Activated naive CD8-positive, alpha-beta T cell (primary cell): ENCODE measurements at regions not wholly inside any gene's neighbourhood (a gene's known extent, or its start where the extent isn't known, plus 50 kb on each side); places are given as distances from the start of the nearest gene placed in this dataset.
"Not testable (repeated sequence)": the region's sequence is repeated elsewhere in the genome, so short reads cannot be mapped to it uniquely, and the experiment has no call there.

Source experiments
- H3K27ac Mint-ChIP-seq: one replicate; pipeline ENCODE4 v1.8.0; 2021; ENCODE audit warnings: mixed read lengths
- H3K27me3 Mint-ChIP-seq: one replicate; pipeline ENCODE4 v1.8.0; 2021; ENCODE audit warnings: mixed read lengths
- H3K36me3 Mint-ChIP-seq: one replicate; pipeline ENCODE4 v1.8.0; 2021; ENCODE audit warnings: mixed read lengths
- H3K4me1 Mint-ChIP-seq: one replicate; pipeline ENCODE4 v1.8.0; 2021; ENCODE audit warnings: low read depth, mixed read lengths
- H3K4me3 Mint-ChIP-seq: one replicate; pipeline ENCODE4 v1.8.0; 2021; ENCODE audit warnings: mild to moderate bottlenecking, mixed read lengths
- H3K9me3 Mint-ChIP-seq: one replicate; pipeline ENCODE4 v1.8.0; 2021; ENCODE audit warnings: low read depth, mixed read lengths

- Mint-ChIP-seq H3K27ac (no peak overlapping the region), H3K4me1 (no peaks in the 10 kb centered on the region), H3K4me3 (no peak overlapping the region), H3K27me3 (no peaks in the 10 kb centered on the region), H3K36me3 (no peaks in the 10 kb centered on the region), H3K9me3 (peaks cover 25% of the 10 kb centered on the region)
Measured at GRCh38 chr16:60821661-60822060, 1214.6 kb downstream of the CDH8 start.

- no peaks in the 10 kb centered on the region for H3K4me1 Mint-ChIP-seq
- no peaks in the 10 kb centered on the region for H3K36me3 Mint-ChIP-seq
- no peaks in the 10 kb centered on the region for H3K27me3 Mint-ChIP-seq
- H3K27ac Mint-ChIP-seq = no peak overlapping the region
- no peak overlapping the region for H3K4me3 Mint-ChIP-seq
- H3K9me3 Mint-ChIP-seq = peaks cover 32% of the 10 kb centered on the region
Measured at GRCh38 chr16:60820361-60820760, 1215.9 kb downstream of the CDH8 start.

- Mint-ChIP-seq H3K27me3 (no peaks in the 10 kb centered on the region), H3K27ac (no peak overlapping the region), H3K36me3 (no peaks in the 10 kb centered on the region), H3K4me1 (no peaks in the 10 kb centered on the region), H3K4me3 (no peak overlapping the region), H3K9me3 (peaks cover 26% of the 10 kb centered on the region)
Measured at GRCh38 chr16:60818465-60818864, 1217.8 kb downstream of the CDH8 start.

DNA sequence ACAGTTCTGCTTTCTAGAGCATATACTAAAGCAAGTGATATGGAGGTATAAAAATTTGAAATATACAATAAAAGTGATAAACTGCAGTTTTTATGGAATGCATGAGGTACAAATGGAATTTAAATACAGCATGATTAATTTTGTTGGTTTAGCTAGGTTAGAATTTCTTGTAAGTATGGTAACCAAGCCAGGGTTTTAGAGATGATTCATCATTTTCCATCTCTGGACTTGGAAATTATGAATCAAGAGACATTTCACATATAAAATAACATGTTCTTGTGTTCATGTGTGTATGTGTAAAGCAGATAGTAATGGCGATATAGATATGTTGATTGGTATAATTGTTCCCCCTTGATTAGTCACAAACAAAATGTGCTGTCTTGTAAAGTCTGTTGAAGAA lies 1219.8 kb downstream of the CDH8 start:
- no peaks in the 10 kb centered on the region for H3K36me3 Mint-ChIP-seq
- H3K4me3 Mint-ChIP-seq = no peak overlapping the region
- H3K9me3 Mint-ChIP-seq = peaks cover 16% of the 10 kb centered on the region
- no peaks in the 10 kb centered on the region for H3K27me3 Mint-ChIP-seq
- no peak overlapping the region for H3K27ac Mint-ChIP-seq
- H3K4me1 Mint-ChIP-seq = no peaks in the 10 kb centered on the region

DNA sequence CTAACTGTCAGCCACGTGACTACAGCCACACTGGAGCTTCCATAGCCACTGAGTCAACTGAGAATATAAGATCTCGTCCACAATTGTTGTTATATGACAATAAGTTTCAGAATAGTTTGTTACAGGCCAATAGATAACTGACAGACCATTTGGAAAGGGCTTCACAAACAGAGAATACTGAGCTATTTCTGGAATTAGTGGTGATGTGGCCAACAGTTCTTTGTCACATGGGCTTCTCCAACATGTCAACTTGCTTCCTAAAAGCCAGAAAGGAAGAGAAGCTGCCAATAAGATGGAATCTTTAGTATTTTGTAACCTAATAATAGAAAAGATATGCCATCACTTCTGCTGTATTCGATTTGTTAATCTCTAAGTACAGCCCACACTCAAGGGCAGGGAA lies 1220.4 kb downstream of the CDH8 start:
- peaks cover 19% of the 10 kb centered on the region for H3K9me3 Mint-ChIP-seq
- no peaks in the 10 kb centered on the region for H3K36me3 Mint-ChIP-seq
- no peaks in the 10 kb centered on the region for H3K4me1 Mint-ChIP-seq
- no peaks in the 10 kb centered on the region for H3K27me3 Mint-ChIP-seq
- no peak overlapping the region for H3K4me3 Mint-ChIP-seq
- no peak overlapping the region for H3K27ac Mint-ChIP-seq

- Mint-ChIP-seq H3K4me3 (no peak overlapping the region), H3K27me3 (no peaks in the 10 kb centered on the region), H3K36me3 (no peaks in the 10 kb centered on the region), H3K27ac (no peak overlapping the region), H3K9me3 (peaks cover 19% of the 10 kb centered on the region), H3K4me1 (no peaks in the 10 kb centered on the region)
Measured at GRCh38 chr16:60815033-60815432, 1221.2 kb downstream of the CDH8 start.

DNA sequence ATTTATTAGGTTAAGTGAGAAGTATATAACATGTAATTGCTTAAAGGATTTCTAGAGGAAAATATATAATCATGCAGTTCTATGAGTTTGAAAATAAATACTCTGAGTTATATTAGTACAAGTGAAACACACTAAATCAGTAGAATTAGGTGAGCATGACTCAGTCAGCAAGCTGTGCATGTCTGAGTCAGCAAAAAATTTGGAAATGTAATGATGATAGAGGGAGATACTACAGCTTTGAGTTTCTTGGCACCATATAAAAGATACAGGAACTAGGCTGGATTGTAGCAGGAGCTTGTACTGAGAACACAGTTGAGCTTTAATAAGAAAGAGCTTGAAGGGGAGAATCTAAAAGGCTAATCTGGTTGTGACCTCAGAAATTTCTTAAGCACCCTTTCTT lies 1224.6 kb downstream of the CDH8 start:
- Mint-ChIP-seq H3K36me3 (no peaks in the 10 kb centered on the region), H3K4me3 (no peak overlapping the region), H3K9me3 (peaks cover 23% of the 10 kb centered on the region), H3K27me3 (no peaks in the 10 kb centered on the region), H3K4me1 (no peaks in the 10 kb centered on the region), H3K27ac (no peak overlapping the region)

- Mint-ChIP-seq H3K9me3 (peaks cover 21% of the 10 kb centered on the region), H3K4me1 (no peaks in the 10 kb centered on the region), H3K4me3 (no peak overlapping the region), H3K36me3 (no peaks in the 10 kb centered on the region), H3K27ac (no peak overlapping the region), H3K27me3 (no peaks in the 10 kb centered on the region)
Measured at GRCh38 chr16:60811051-60811608, 1225.1 kb downstream of the CDH8 start.

DNA sequence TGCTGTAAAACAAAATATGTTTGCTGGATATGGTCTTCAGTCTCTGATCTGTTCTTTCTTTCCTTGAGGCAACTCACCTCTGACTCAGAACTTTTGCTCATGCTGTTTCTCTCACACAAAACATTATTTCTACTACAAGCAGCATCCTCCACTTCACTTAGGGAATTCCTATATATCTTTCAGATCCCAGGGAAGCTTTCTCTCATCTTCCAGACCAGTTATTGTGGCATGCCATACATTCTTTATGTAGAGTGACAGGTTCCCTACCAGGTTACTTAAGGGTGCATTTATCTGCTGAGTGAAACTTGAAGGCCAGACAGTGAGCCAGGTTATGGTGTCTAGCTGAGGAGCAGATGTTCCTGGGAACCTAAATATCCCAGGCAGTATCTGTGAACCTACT lies 1226.0 kb downstream of the CDH8 start:
- no peak overlapping the region for H3K27ac Mint-ChIP-seq
- H3K4me3 Mint-ChIP-seq = no peak overlapping the region
- H3K27me3 Mint-ChIP-seq = no peaks in the 10 kb centered on the region
- H3K9me3 Mint-ChIP-seq = peaks cover 16% of the 10 kb centered on the region
- no peaks in the 10 kb centered on the region for H3K4me1 Mint-ChIP-seq
- H3K36me3 Mint-ChIP-seq = no peaks in the 10 kb centered on the region

DNA sequence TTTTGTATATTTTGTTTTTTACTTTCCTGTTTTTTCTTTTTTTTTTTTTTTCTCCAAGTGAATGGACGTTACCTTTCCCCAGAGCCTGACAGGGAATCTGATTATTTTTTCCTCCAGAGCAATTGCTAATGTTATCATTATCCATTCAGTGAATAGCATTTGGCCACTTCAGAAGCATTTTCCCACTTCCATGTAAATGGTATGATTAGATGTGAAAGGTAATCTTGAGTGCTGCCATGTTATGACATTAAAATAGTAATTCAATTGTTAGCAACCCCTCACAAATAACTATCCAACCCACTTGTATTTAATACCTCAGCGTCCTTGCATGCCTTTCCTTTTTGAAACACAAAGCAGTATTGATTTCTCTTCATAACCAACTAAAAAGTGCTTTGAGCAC lies 1243.8 kb downstream of the CDH8 start:
- Mint-ChIP-seq H3K27me3 (no peaks in the 10 kb centered on the region), H3K36me3 (no peaks in the 10 kb centered on the region), H3K4me3 (no peak overlapping the region), H3K27ac (no peak overlapping the region), H3K4me1 (no peaks in the 10 kb centered on the region), H3K9me3 (peaks cover 7% of the 10 kb centered on the region)

DNA sequence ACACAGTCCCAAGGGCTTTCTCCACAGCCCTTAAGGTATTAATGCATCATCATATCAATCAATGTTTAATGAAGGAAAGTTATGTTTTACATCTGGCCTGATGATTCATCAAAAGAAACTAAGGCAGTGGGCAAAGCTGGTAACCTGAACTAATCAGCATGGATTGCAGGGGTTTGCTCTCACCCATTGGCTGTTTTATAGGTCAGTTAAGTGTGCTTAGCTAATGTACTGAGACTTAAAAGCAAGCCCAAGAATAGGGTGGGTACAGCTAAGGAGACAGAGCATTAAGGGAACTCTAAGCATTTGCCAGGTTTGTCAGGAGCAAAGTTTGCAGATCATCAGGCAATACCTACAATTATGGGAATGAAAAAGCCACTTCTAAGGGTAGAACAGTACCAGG lies 1247.6 kb downstream of the CDH8 start:
- H3K9me3 Mint-ChIP-seq = peaks cover 3% of the 10 kb centered on the region
- H3K4me3 Mint-ChIP-seq = no peak overlapping the region
- H3K27ac Mint-ChIP-seq = no peak overlapping the region
- no peaks in the 10 kb centered on the region for H3K4me1 Mint-ChIP-seq
- H3K27me3 Mint-ChIP-seq = no peaks in the 10 kb centered on the region
- H3K36me3 Mint-ChIP-seq = no peaks in the 10 kb centered on the region

- no peaks in the 10 kb centered on the region for H3K36me3 Mint-ChIP-seq
- no peaks in the 10 kb centered on the region for H3K27me3 Mint-ChIP-seq
- no peak overlapping the region for H3K4me3 Mint-ChIP-seq
- peaks cover 16% of the 10 kb centered on the region for H3K9me3 Mint-ChIP-seq
- H3K27ac Mint-ChIP-seq = no peak overlapping the region
- H3K4me1 Mint-ChIP-seq = no peaks in the 10 kb centered on the region
Measured at GRCh38 chr16:60776281-60776680, 1260.0 kb downstream of the CDH8 start.

DNA sequence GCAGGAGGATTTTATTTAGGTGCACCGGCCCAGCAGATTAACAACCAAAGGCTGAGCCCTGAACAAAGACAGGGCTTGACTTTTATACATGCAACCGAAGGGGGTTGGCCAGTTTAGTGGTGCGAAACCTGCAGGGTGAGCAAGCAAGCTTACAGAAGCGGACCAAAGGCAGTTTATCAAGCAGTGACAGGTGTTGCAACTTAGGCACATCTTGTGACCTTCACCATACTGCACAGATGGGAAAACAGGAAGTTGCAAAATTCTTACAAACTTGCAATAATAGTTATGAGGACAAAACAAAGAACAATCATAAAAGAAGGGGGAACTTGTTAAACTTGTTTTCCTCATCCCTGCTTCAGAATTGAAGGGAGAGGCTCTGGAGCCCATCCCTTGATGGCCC lies 1265.1 kb downstream of the CDH8 start:
- Mint-ChIP-seq H3K9me3 (peaks cover 21% of the 10 kb centered on the region), H3K27ac (no peak overlapping the region), H3K27me3 (no peaks in the 10 kb centered on the region), H3K36me3 (no peaks in the 10 kb centered on the region), H3K4me3 (no peak overlapping the region), H3K4me1 (no peaks in the 10 kb centered on the region)

GRCh38 chr16:60770384-60770783 lies 1265.9 kb downstream of the CDH8 start:
- H3K27me3 Mint-ChIP-seq, H3K27ac Mint-ChIP-seq, H3K36me3 Mint-ChIP-seq, H3K4me3 Mint-ChIP-seq, H3K4me1 Mint-ChIP-seq: not testable (repeated sequence)
- H3K9me3 Mint-ChIP-seq = peaks cover 25% of the 10 kb centered on the region

DNA sequence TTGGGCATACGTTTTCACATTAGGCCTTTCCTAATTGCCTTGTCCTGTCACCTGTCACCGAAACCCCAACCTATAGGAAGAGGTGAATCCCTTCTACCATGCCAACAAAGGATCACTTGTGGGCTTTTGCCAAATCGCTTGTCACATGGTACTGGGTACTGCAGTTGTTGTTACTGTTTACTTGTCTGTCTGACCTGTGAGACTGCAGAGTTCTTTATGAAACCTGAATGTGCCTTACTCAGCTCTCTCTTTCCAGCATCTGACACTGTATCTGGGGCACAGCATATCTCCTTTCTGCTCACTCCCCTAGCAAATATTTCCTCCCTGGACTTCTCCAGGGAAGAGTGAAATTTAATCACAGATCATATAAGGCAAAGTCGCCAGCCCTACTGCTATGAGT lies 1272.4 kb downstream of the CDH8 start:
- H3K27ac Mint-ChIP-seq = no peak overlapping the region
- H3K27me3 Mint-ChIP-seq = no peaks in the 10 kb centered on the region
- peaks cover 14% of the 10 kb centered on the region for H3K9me3 Mint-ChIP-seq
- H3K4me1 Mint-ChIP-seq = no peaks in the 10 kb centered on the region
- no peak overlapping the region for H3K4me3 Mint-ChIP-seq
- no peaks in the 10 kb centered on the region for H3K36me3 Mint-ChIP-seq

GRCh38 chr16:60755907-60756306 lies 1280.3 kb downstream of the CDH8 start:
- Mint-ChIP-seq H3K27ac (no peak overlapping the region), H3K27me3 (no peaks in the 10 kb centered on the region), H3K9me3 (no peaks in the 10 kb centered on the region), H3K36me3 (no peaks in the 10 kb centered on the region), H3K4me1 (no peaks in the 10 kb centered on the region), H3K4me3 (no peak overlapping the region)
